Choroid plexus epithelial cell (primary cell): ENCODE measurements at regions not wholly inside any gene's neighbourhood (a gene's known extent, or its start where the extent isn't known, plus 50 kb on each side); places are given as distances from the start of the nearest gene placed in this dataset.
A peak's percentile ranks its signal among the peaks of the same experiment; 100 is the strongest.

Experiments
- DNase-seq: peaks from one replicate; pipeline ENCODE4 v3.0.0-alpha.2; 2010; ENCODE audit warnings: low read depth
- H3K4me3 ChIP-seq: 2 replicates; pipeline ENCODE4 v1.5.1; 2011; ENCODE audit warnings: low read depth, mild to moderate bottlenecking, control low read depth, low read length, moderate library complexity
- CTCF ChIP-seq: conservative IDR thresholded peaks from 2 replicates; pipeline ENCODE4 v1.5.1; 2011; ENCODE audit warnings: low read depth, mild to moderate bottlenecking, control low read depth, inconsistent platforms, low read length, moderate library complexity

DNA sequence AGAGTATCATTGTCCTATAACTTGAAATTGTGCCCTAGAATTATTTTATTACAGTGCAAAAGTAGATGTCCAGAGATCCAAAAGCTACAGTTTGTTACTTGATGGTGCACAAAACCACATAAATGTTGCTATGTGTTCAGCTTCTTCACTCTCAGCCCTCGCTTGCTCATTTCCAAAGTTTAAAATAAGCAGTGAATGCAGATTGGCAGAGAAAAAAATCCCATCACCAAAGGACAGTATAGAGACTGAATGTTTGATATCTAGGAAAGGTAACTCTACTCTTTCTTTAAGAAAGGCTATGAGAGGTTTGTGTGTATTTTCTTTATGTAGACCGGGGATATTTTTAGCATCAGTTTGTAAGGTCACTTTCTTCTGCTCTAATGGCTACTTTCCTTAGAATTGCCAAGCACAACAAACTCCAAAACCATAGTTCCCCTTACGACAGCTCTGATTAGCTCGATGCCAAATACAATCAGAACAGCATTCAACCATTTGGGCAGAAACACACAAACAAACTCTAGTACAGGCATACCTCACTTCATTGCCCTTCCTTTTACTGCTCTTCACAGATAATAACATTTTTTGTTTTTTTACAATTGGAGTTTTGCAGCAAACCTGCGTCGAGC, 164.1 kb upstream of the CCDC54 start:
- no peak for TF ChIP-seq CTCF
- DNase-seq: peak; percentile 60
- no peak overlapping the region for H3K4me3 ChIP-seq

GRCh38 chr3:107216229-107216628, 161.0 kb upstream of the CCDC54 start:
- H3K4me3 ChIP-seq: no peak overlapping the region
- TF ChIP-seq CTCF: no peak
- no peak for DNase-seq

DNA sequence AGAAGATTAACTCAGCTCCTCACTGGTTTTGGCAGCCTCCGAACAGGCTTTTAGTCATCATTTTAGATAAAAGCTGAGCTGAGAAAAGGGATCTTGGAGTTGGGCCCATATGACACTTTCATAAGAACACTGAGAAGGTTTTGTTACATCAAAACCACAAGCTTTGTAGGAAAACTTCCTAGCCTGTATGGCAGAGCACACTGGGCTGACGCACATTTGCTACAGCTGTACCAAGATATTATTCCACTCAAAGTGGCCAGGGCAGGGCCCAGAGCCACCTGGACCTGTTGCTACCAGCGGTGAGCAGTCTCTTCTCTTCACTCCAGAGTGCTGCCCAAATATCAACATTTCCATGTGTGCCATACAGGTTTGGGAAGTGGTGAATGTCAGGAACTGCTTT, 160.5 kb upstream of the CCDC54 start:
- DNase-seq: peak; percentile 99
- no peak for TF ChIP-seq CTCF
- H3K4me3 ChIP-seq: no peak overlapping the region

GRCh38 chr3:107217172-107217571, 160.1 kb upstream of the CCDC54 start:
- no peak overlapping the region for H3K4me3 ChIP-seq
- TF ChIP-seq CTCF: no peak
- DNase-seq: peak; percentile 98

GRCh38 chr3:107218864-107219269, 158.4 kb upstream of the CCDC54 start:
- TF ChIP-seq CTCF: no peak
- DNase-seq: peak; percentile 71
- no peak overlapping the region for H3K4me3 ChIP-seq

DNA sequence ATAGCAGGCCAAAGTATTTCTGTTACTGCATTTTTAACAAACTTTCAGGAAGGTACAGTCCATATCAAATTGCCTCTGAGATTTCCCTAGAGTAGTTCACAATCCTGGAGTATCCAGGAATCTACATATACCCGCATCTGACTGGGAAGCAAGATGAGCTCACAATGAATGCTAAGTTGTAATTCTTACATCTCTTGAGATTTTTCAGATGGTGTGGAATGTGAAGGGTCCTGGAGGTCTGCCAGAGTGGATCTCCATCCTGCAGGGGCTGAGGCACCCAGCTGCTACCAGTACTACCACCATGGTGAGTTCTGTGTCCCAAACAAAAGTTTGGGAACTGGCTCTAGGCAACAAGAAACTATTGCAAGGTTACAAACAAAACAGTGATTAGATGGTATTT, 156.7 kb upstream of the CCDC54 start:
- DNase-seq: peak; percentile 87
- no peak overlapping the region for H3K4me3 ChIP-seq
- no peak for TF ChIP-seq CTCF

- peak; percentile 80 for DNase-seq
- H3K4me3 ChIP-seq: no peak overlapping the region
- no peak for TF ChIP-seq CTCF
Measured at GRCh38 chr3:107221856-107222255, 155.4 kb upstream of the CCDC54 start.
